H9 (cell line): ENCODE measurements at regions not wholly inside any gene's neighbourhood (a gene's known extent, or its start where the extent isn't known, plus 50 kb on each side); places are given as distances from the start of the nearest gene placed in this dataset.
A peak's percentile ranks its signal among the peaks of the same experiment; 100 is the strongest.

Experiments
- DNase-seq: peaks from one replicate; pipeline ENCODE4 v3.0.0-alpha.2; 2017
- H2AFZ ChIP-seq: one replicate; pipeline ENCODE4 v1.6.1; 2013; ENCODE audit warnings: mild to moderate bottlenecking, low read length, control low read depth, moderate library complexity
- H2AK5ac ChIP-seq: 2 replicates; pipeline ENCODE4 v1.6.1; 2013; ENCODE audit warnings: low read length, control low read depth, mixed read lengths; ENCODE audit not compliant: insufficient read length
- H2BK120ac ChIP-seq: one replicate; pipeline ENCODE4 v1.6.1; 2013; ENCODE audit warnings: low read depth, mild to moderate bottlenecking, low read length, control low read depth, inconsistent platforms; ENCODE audit not compliant: poor library complexity, severe bottlenecking
- H2BK12ac ChIP-seq: 2 replicates; pipeline ENCODE4 v1.6.1; 2013; ENCODE audit warnings: low read length, control low read depth, mixed read lengths, low read depth; ENCODE audit not compliant: insufficient read length
- H2BK15ac ChIP-seq: 2 replicates; pipeline ENCODE4 v1.6.1; 2013; ENCODE audit warnings: low read depth, low read length, control low read depth
- H2BK20ac ChIP-seq: one replicate; pipeline ENCODE4 v1.6.1; 2013; ENCODE audit warnings: low read depth, mild to moderate bottlenecking, low read length, control low read depth, inconsistent platforms; ENCODE audit not compliant: poor library complexity, severe bottlenecking
- H2BK5ac ChIP-seq: 2 replicates; pipeline ENCODE4 v1.6.1; 2013; ENCODE audit warnings: low read length, control low read depth, mixed read lengths; ENCODE audit not compliant: insufficient read length
- H3K14ac ChIP-seq: 2 replicates; pipeline ENCODE4 v1.6.1; 2013; ENCODE audit warnings: low read length, control low read depth; ENCODE audit not compliant: insufficient read depth
- H3K18ac ChIP-seq: 2 replicates; pipeline ENCODE4 v1.6.1; 2013; ENCODE audit warnings: low read depth, mild to moderate bottlenecking, mixed read lengths, low read length, control low read depth; ENCODE audit not compliant: insufficient read length
- H3K23ac ChIP-seq: 2 replicates; pipeline ENCODE4 v1.6.1; 2013; ENCODE audit warnings: low read length, control low read depth, mixed read lengths, low read depth; ENCODE audit not compliant: insufficient read length
- H3K23me2 ChIP-seq: 2 replicates; pipeline ENCODE4 v1.6.1; 2013; ENCODE audit warnings: low read depth, mild to moderate bottlenecking, mixed read lengths, low read length, control low read depth; ENCODE audit not compliant: insufficient read length, poor library complexity, severe bottlenecking
- H3K27ac ChIP-seq: 2 replicates; pipeline ENCODE4 v1.5.1; 2013; ENCODE audit warnings: low read length, control low read depth, mixed read lengths, low read depth; ENCODE audit not compliant: insufficient read length
- H3K27me3 ChIP-seq: 2 replicates; pipeline ENCODE4 v1.6.1; 2013; ENCODE audit warnings: low read length, control low read depth, inconsistent platforms; ENCODE audit not compliant: insufficient read depth
- H3K4ac ChIP-seq: 2 replicates; pipeline ENCODE4 v1.6.1; 2013; ENCODE audit warnings: low read depth, mild to moderate bottlenecking, control low read depth, inconsistent platforms, low read length, moderate library complexity
- H3K4me1 ChIP-seq: 2 replicates; pipeline ENCODE4 v1.6.1; 2013; ENCODE audit warnings: low read length, control low read depth, inconsistent platforms; ENCODE audit not compliant: insufficient read depth
- H3K4me2 ChIP-seq: 2 replicates; pipeline ENCODE4 v1.6.1; 2013; ENCODE audit warnings: low read length, control low read depth, mixed read lengths; ENCODE audit not compliant: insufficient read length, insufficient read depth
- H3K56ac ChIP-seq: 2 replicates; pipeline ENCODE4 v1.6.1; 2013; ENCODE audit warnings: low read depth, mild to moderate bottlenecking, mixed read lengths, low read length, control low read depth; ENCODE audit not compliant: insufficient read length
- H3K79me1 ChIP-seq: 2 replicates; pipeline ENCODE4 v1.6.1; 2013; ENCODE audit warnings: low read depth, mild to moderate bottlenecking, moderate library complexity, low read length, control low read depth, inconsistent platforms; ENCODE audit not compliant: insufficient read depth, poor library complexity, severe bottlenecking
- H3K79me2 ChIP-seq: 2 replicates; pipeline ENCODE4 v1.6.1; 2013; ENCODE audit warnings: low read length, control low read depth, inconsistent platforms; ENCODE audit not compliant: insufficient read depth
- H3K9ac ChIP-seq: 2 replicates; pipeline ENCODE4 v1.6.1; 2013; ENCODE audit warnings: low read length, control low read depth, mixed read lengths; ENCODE audit not compliant: insufficient read length; ENCODE audit errors: extremely low read depth
- H3K9me3 ChIP-seq: one replicate; pipeline ENCODE4 v1.6.1; 2013; ENCODE audit warnings: low read depth, low read length, inconsistent platforms; ENCODE audit not compliant: control insufficient read depth
- H3T11ph ChIP-seq: one replicate; pipeline ENCODE4 v1.6.1; 2013; ENCODE audit warnings: mild to moderate bottlenecking, low read length, control low read depth, inconsistent platforms
- H4K20me1 ChIP-seq: one replicate; pipeline ENCODE4 v1.6.1; 2013; ENCODE audit not compliant: control insufficient read depth, insufficient read length, insufficient read depth
- H4K5ac ChIP-seq: 2 replicates; pipeline ENCODE4 v1.6.1; 2013; ENCODE audit warnings: low read depth, mild to moderate bottlenecking, mixed read lengths, low read length, control low read depth; ENCODE audit not compliant: insufficient read length
- H4K8ac ChIP-seq: replicated peaks from 2 replicates; pipeline ENCODE4 v1.6.1; 2013; ENCODE audit warnings: low read length, control low read depth, mixed read lengths, low read depth; ENCODE audit not compliant: insufficient read length
- H4K91ac ChIP-seq: 2 replicates; pipeline ENCODE4 v1.6.1; 2013; ENCODE audit warnings: low read depth, mild to moderate bottlenecking, moderate library complexity, mixed read lengths, low read length, control low read depth; ENCODE audit not compliant: insufficient read length
- H3K27ac Mint-ChIP-seq, 3 experiments: 2 replicates in 2 of 3; 3 replicates in 1 of 3; pipeline ENCODE4 v1.8.0; 2020 to 2021; ENCODE audit warnings: mixed read lengths in 3 of 3, mild to moderate bottlenecking in 1 of 3, moderate library complexity in 1 of 3
- H3K27me3 Mint-ChIP-seq: 2 replicates; pipeline ENCODE4 v1.8.0; 2021; ENCODE audit warnings: low read depth, mild to moderate bottlenecking, moderate library complexity, mixed read lengths
- H3K36me3 Mint-ChIP-seq, 3 experiments: 2 replicates in 2 of 3; 3 replicates in 1 of 3; pipeline ENCODE4 v1.8.0; 2020 to 2021; ENCODE audit warnings: low read depth in 3 of 3, mixed read lengths in 3 of 3; ENCODE audit not compliant: insufficient read depth in 1 of 3
- H3K4me1 Mint-ChIP-seq, 2 experiments: 2 replicates each; pipeline ENCODE4 v1.8.0; 2020; ENCODE audit warnings: mixed read lengths in 2 of 2
- H3K4me3 Mint-ChIP-seq, 2 experiments: 2 replicates in 1 of 2; 3 replicates in 1 of 2; pipeline ENCODE4 v1.8.0; 2020 to 2021; ENCODE audit warnings: mild to moderate bottlenecking in 2 of 2, mixed read lengths in 2 of 2, moderate library complexity in 1 of 2
- H3K9me3 Mint-ChIP-seq, 2 experiments: 2 replicates in 1 of 2; 3 replicates in 1 of 2; pipeline ENCODE4 v1.8.0; 2020; ENCODE audit warnings: mild to moderate bottlenecking in 2 of 2, mixed read lengths in 2 of 2, moderate library complexity in 1 of 2
- WGBS: extraction: QIAGEN DNeasy Blood & Tissue Kit; methylation state at CpG from one replicate; pipeline ENCODE4 v1.1.7; 2013; ENCODE audit warnings: missing lambda C conversion rate, low lambda C conversion rate, mixed read lengths; ENCODE audit not compliant: insufficient read length; ENCODE audit errors: extremely low coverage; 5-methylcytosine and 5-hydroxymethylcytosine counted together
- TF ChIP-seq, protein P1 (sequence below): fragments of 200-600 bp; sonication (generic); conservative IDR thresholded peaks from 3 replicates; pipeline ENCODE4 v1.8.0; 2021; ENCODE audit warnings: antibody characterized with exemption, mild to moderate bottlenecking

DNA sequence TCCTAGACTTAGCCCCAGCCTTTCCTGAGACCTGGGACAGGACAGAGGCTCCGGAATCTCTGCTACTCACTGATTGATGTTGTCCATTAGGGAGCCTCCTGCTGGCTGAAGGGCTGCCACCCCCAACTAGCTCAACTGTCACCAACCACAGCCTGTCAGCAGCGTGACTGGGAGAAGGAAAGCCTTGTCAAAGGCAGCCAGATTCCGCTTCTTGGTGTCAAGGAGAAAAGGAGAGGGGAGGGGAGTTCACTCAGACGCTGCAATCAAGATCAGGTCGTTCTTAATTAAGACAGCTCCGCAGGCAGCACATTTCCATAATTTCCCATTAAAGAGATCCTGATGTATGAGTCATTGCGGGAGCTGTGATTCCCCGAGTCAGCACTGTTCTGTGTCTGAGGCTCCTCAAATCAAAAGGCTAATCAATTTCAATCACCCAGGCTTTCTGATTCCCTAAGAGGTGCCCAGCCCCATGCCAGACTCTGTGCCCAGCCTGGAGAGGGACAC, 152.8 kb upstream of the ZBED5 start:
- Histone ChIP-seq H2BK120ac (no peak overlapping the region), H3K27me3 (no peaks in the 10 kb centered on the region), H3K4me2 (peak overlapping the region; percentile 24), H3K14ac (no peak overlapping the region; the same call in 1 of the 2 replicates), H4K20me1 (no peaks in the 10 kb centered on the region), H4K91ac (no peak overlapping the region), H2BK20ac (no peak overlapping the region), H4K8ac (no peak overlapping the region), H2BK5ac (no peak overlapping the region), H3K9me3 (no peaks in the 10 kb centered on the region), H2AFZ (no peak overlapping the region), H4K5ac (no peak overlapping the region), H3K79me2 (no peaks in the 10 kb centered on the region), H3T11ph (no peak overlapping the region), H3K79me1 (no peaks in the 10 kb centered on the region), H3K4me1 (peaks cover 6% of the 10 kb centered on the region), H3K27ac (no peak overlapping the region), H3K23me2 (no peaks in the 10 kb centered on the region), H2BK12ac (no peak overlapping the region), H3K4ac (no peak overlapping the region), H3K18ac (no peak overlapping the region), H3K9ac (no peak overlapping the region), H2BK15ac (no peak overlapping the region), H3K23ac (no peak overlapping the region), H2AK5ac (no peak overlapping the region), H3K56ac (no peak overlapping the region)
- TF ChIP-seq, protein P1, sequence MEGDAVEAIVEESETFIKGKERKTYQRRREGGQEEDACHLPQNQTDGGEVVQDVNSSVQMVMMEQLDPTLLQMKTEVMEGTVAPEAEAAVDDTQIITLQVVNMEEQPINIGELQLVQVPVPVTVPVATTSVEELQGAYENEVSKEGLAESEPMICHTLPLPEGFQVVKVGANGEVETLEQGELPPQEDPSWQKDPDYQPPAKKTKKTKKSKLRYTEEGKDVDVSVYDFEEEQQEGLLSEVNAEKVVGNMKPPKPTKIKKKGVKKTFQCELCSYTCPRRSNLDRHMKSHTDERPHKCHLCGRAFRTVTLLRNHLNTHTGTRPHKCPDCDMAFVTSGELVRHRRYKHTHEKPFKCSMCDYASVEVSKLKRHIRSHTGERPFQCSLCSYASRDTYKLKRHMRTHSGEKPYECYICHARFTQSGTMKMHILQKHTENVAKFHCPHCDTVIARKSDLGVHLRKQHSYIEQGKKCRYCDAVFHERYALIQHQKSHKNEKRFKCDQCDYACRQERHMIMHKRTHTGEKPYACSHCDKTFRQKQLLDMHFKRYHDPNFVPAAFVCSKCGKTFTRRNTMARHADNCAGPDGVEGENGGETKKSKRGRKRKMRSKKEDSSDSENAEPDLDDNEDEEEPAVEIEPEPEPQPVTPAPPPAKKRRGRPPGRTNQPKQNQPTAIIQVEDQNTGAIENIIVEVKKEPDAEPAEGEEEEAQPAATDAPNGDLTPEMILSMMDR: peak; percentile 56; the same call in 2 of the 3 replicates
- peak; percentile 66 for DNase-seq
- Mint-ChIP-seq H3K4me3 (peak overlapping the region; percentile 2 to 53; a peak in 1 of 5 replicates), H3K9me3 (peaks cover under 1 to 3% of the 10 kb centered on the region in 2 experiments; a peak in 3 of 5 replicates), H3K27ac (no peak overlapping the region; a peak in 1 of 7 replicates), H3K4me1 (peaks cover 12 to 14% of the 10 kb centered on the region in 2 experiments), H3K36me3 (peaks cover 0 to 1% (median 0%) of the 10 kb centered on the region in 3 experiments; a peak in 1 of 7 replicates), H3K27me3 (peaks cover 6% of the 10 kb centered on the region)
- WGBS: no CpG with 5 or more reads among the region's 8 CpGs
